ENCODE measurements at regions not wholly inside any gene's neighbourhood (a gene's known extent, or its start where the extent isn't known, plus 50 kb on each side); places are given as distances from the start of the nearest gene placed in this dataset.

DNA sequence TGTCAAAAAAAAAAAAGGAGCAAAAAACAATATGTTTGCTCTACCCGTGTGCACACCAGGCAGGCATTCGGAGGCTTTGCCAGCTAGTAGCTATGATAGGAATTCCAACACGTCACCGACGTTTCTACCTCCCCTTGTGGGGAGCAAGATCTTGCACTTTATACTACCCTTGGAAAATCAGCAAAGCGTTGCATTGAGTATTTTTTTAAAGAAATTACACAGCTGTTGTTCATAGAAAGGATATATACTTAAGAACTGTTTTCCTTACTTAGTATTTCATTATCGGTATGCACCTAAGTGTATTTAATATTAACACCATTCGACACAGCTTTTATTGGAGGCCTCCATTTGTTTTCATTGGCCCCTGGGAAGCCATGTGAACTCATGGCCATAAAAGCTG is 159.9 kb upstream of the MGMT start:
- H3K4me3 Mint-ChIP-seq: no peak overlapping the region
- no peaks in the 10 kb centered on the region for H3K9me3 Mint-ChIP-seq
- no peaks in the 10 kb centered on the region for H3K36me3 Mint-ChIP-seq (ENCODE audit: low read depth)
- no peak overlapping the region for H3K27ac Mint-ChIP-seq
- no peak for ATAC-seq (replicated peaks)
- H3K4me1 Mint-ChIP-seq: no peaks in the 10 kb centered on the region
- peaks cover 7% of the 10 kb centered on the region for H3K27me3 Mint-ChIP-seq

GRCh38 chr10:129308953-129309564 is 158.0 kb upstream of the MGMT start:
- Mint-ChIP-seq H3K27me3 (peaks cover 11% of the 10 kb centered on the region), H3K4me3 (no peak overlapping the region), H3K36me3 (ENCODE audit: low read depth) (no peaks in the 10 kb centered on the region), H3K27ac (no peak overlapping the region), H3K9me3 (peaks cover 4% of the 10 kb centered on the region), H3K4me1 (no peaks in the 10 kb centered on the region)
- no peak for ATAC-seq (replicated peaks)

GRCh38 chr10:129309565-129309964 is 157.5 kb upstream of the MGMT start:
- peaks cover 11% of the 10 kb centered on the region for H3K27me3 Mint-ChIP-seq
- no peaks in the 10 kb centered on the region for H3K36me3 Mint-ChIP-seq (ENCODE audit: low read depth)
- no peak overlapping the region for H3K27ac Mint-ChIP-seq
- no peak for ATAC-seq (replicated peaks)
- H3K4me1 Mint-ChIP-seq: no peaks in the 10 kb centered on the region
- H3K9me3 Mint-ChIP-seq: peaks cover 4% of the 10 kb centered on the region
- H3K4me3 Mint-ChIP-seq: no peak overlapping the region

GRCh38 chr10:129310881-129311280 is 156.2 kb upstream of the MGMT start:
- peaks cover 10% of the 10 kb centered on the region for H3K9me3 Mint-ChIP-seq
- H3K27ac Mint-ChIP-seq: no peak overlapping the region
- H3K36me3 Mint-ChIP-seq (ENCODE audit: low read depth): no peaks in the 10 kb centered on the region
- ATAC-seq (replicated peaks): no peak
- H3K4me1 Mint-ChIP-seq: no peaks in the 10 kb centered on the region
- no peak overlapping the region for H3K4me3 Mint-ChIP-seq
- H3K27me3 Mint-ChIP-seq: peaks cover 11% of the 10 kb centered on the region

GRCh38 chr10:129319934-129320333 is 147.1 kb upstream of the MGMT start:
- H3K9me3 Mint-ChIP-seq: peaks cover 19% of the 10 kb centered on the region
- H3K27ac Mint-ChIP-seq: no peak overlapping the region
- no peaks in the 10 kb centered on the region for H3K4me1 Mint-ChIP-seq
- ATAC-seq (replicated peaks): no peak
- no peaks in the 10 kb centered on the region for H3K27me3 Mint-ChIP-seq
- no peaks in the 10 kb centered on the region for H3K36me3 Mint-ChIP-seq (ENCODE audit: low read depth)
- no peak overlapping the region for H3K4me3 Mint-ChIP-seq

- ATAC-seq (replicated peaks): no peak
- no peak overlapping the region for H3K27ac Mint-ChIP-seq
- no peaks in the 10 kb centered on the region for H3K27me3 Mint-ChIP-seq
- H3K36me3 Mint-ChIP-seq (ENCODE audit: low read depth): no peaks in the 10 kb centered on the region
- peaks cover 16% of the 10 kb centered on the region for H3K9me3 Mint-ChIP-seq
- H3K4me1 Mint-ChIP-seq: no peaks in the 10 kb centered on the region
- no peak overlapping the region for H3K4me3 Mint-ChIP-seq
These were observed 146.7 kb upstream of the MGMT start for GRCh38 chr10:129320340-129320739.

DNA sequence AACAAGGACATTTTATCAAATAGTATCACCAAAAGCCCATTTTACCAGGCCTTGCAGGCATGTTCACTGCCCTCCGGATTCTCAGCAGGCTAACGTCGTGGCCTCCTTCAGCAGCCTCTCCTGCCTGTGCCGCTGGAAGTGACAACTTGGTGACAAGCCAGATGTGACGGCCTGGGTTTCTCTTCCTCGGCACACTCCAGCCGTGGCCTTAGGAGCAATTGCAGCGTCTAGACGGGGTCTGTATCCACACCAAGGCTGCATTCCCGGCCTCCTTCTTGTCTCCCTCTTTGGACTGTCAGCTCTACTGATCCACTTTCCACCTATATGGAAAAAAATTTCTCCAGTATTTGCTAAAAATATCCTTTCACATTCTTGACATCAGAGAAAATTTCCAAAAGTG is 145.3 kb upstream of the MGMT start:
- Mint-ChIP-seq H3K4me1 (no peaks in the 10 kb centered on the region), H3K4me3 (no peak overlapping the region), H3K27ac (no peak overlapping the region), H3K27me3 (no peaks in the 10 kb centered on the region), H3K9me3 (peaks cover 12% of the 10 kb centered on the region), H3K36me3 (ENCODE audit: low read depth) (no peaks in the 10 kb centered on the region)
- ATAC-seq (replicated peaks): no peak

GRCh38 chr10:129322933-129323820 is 143.9 kb upstream of the MGMT start:
- Mint-ChIP-seq H3K4me3 (no peak overlapping the region), H3K9me3 (peaks cover 12% of the 10 kb centered on the region), H3K27ac (no peak overlapping the region), H3K36me3 (ENCODE audit: low read depth) (no peaks in the 10 kb centered on the region), H3K27me3 (no peaks in the 10 kb centered on the region), H3K4me1 (no peaks in the 10 kb centered on the region)
- ATAC-seq (replicated peaks): no peak

DNA sequence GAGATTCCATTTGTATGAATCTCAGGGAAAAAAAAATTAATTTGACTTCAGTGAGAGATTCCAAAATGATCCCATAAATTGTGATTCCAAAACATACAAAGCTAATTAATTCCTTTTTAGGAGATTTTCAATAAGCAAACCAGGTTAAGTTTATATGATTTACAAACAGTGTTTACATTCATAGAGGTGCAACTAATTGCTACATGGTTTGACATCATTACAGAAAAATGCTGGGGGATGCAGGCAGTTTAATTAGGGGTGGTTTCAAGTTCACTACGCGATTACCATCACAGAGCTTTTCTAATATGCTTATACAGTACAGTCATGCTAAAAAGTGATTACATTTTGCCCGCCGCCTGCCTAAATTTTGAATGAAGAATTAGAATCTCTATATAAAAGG is 143.2 kb upstream of the MGMT start:
- H3K27me3 Mint-ChIP-seq: no peaks in the 10 kb centered on the region
- peaks cover 8% of the 10 kb centered on the region for H3K9me3 Mint-ChIP-seq
- H3K4me3 Mint-ChIP-seq: no peak overlapping the region
- H3K27ac Mint-ChIP-seq: no peak overlapping the region
- H3K36me3 Mint-ChIP-seq (ENCODE audit: low read depth): no peaks in the 10 kb centered on the region
- no peaks in the 10 kb centered on the region for H3K4me1 Mint-ChIP-seq
- no peak for ATAC-seq (replicated peaks)

DNA sequence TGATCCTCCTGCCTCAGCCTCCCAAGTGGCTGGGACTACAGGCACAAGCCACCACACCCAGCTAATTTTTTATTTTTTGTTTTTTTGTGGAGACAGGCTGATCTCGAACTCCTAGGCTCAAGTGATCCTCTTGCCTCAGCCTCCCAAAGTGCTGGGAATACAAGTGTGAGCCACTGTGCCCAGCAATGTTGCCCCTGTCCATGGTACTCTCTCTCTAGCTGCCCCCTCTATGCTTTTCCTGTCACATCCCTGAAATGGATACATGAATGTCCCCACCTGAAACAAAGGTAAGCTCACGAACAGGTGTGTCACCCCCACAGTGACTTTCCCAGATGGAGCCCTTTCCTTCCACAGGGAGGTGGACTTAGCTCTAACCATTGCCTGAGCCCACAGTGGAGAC is 141.1 kb upstream of the MGMT start:
- H3K27ac Mint-ChIP-seq: no peak overlapping the region
- no peaks in the 10 kb centered on the region for H3K36me3 Mint-ChIP-seq (ENCODE audit: low read depth)
- H3K4me1 Mint-ChIP-seq: no peaks in the 10 kb centered on the region
- no peak for ATAC-seq (replicated peaks)
- H3K4me3 Mint-ChIP-seq: no peak overlapping the region
- peaks cover under 1% of the 10 kb centered on the region for H3K27me3 Mint-ChIP-seq
- no peaks in the 10 kb centered on the region for H3K9me3 Mint-ChIP-seq

- Mint-ChIP-seq H3K27ac (no peak overlapping the region), H3K4me1 (no peaks in the 10 kb centered on the region), H3K9me3 (no peaks in the 10 kb centered on the region), H3K36me3 (ENCODE audit: low read depth) (no peaks in the 10 kb centered on the region), H3K27me3 (peaks cover 3% of the 10 kb centered on the region), H3K4me3 (no peak overlapping the region)
- ATAC-seq (replicated peaks): no peak
These were observed 138.5 kb upstream of the MGMT start for GRCh38 chr10:129328546-129328945.

DNA sequence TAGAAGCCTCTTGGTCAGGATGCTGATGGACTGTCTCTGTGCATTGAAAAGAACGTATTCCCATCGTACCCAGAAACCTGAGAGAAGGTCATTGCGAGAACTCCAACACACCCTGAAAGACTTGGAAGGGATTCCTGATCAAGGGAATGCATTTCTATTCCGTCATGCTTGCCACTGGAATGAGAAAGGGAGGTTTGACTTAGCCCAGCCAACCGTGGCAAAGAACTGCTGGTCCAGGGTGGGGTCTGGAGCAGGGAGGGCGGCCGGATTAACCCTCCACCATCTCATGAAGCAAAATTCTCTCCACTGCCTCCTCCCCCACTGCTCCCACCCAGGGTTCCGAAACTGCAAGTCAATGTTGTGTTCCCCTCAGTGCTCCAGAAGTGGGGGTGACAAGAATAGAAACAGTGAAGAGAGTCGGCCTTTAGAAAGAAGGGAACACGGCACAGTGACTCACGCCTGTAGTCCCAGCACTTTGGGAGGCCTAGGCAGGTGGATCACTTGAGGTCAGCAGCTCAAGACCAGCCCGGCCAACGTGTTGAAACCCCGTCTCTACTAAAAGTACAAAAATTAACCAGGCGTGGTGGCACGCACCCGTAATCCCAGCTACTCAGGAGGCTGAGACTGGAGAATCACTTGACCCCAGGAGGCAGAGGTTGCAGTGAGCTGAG is 137.5 kb upstream of the MGMT start:
- H3K4me1 Mint-ChIP-seq: no peaks in the 10 kb centered on the region
- no peak for ATAC-seq (replicated peaks)
- peaks cover 6% of the 10 kb centered on the region for H3K27me3 Mint-ChIP-seq
- H3K4me3 Mint-ChIP-seq: no peak overlapping the region
- no peaks in the 10 kb centered on the region for H3K9me3 Mint-ChIP-seq
- H3K36me3 Mint-ChIP-seq (ENCODE audit: low read depth): no peaks in the 10 kb centered on the region
- no peak overlapping the region for H3K27ac Mint-ChIP-seq

GRCh38 chr10:129330211-129330610 is 136.8 kb upstream of the MGMT start:
- no peaks in the 10 kb centered on the region for H3K4me1 Mint-ChIP-seq

DNA sequence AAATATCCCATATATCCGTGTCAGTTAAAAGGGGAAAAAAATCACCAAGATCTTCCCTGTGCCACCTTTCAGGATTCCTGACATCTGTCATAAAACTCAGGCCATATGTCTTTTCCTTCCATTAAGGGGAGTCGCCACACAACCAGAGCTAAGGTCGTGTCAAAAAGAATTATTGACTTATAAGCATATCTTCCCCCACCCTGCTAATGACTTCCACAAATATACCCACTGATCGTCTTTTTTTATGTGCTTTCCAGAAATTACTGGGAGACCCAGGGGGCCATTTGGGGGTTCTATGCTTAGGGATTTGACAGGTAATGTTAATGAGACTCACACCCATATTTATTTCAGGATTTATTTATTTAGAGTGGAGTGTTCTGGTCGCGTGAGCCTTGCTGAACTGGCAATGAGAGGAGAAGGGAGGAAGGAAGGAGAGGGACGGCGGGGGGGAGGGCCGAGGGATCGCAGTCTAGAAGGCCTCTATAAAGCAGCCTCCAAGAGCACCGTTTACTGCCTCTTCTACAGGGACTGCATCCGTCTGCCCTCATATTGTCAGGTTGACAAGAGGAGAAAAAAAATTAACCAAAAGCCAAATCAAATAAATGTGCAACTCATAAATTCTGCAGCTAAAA is 135.7 kb upstream of the MGMT start:
- H3K36me3 Mint-ChIP-seq (ENCODE audit: low read depth): no peaks in the 10 kb centered on the region
- H3K27ac Mint-ChIP-seq: no peak overlapping the region
- H3K4me1 Mint-ChIP-seq: no peaks in the 10 kb centered on the region
- H3K9me3 Mint-ChIP-seq: no peaks in the 10 kb centered on the region
- H3K4me3 Mint-ChIP-seq: no peak overlapping the region
- ATAC-seq (replicated peaks): no peak
- peaks cover 6% of the 10 kb centered on the region for H3K27me3 Mint-ChIP-seq

More at GRCh38 chr10:129330211-129330610, 136.8 kb upstream of the MGMT start:
- Mint-ChIP-seq H3K36me3 (ENCODE audit: low read depth) (no peaks in the 10 kb centered on the region), H3K27me3 (peaks cover 6% of the 10 kb centered on the region), H3K4me3 (no peak overlapping the region), H3K27ac (no peak overlapping the region), H3K9me3 (no peaks in the 10 kb centered on the region)
- ATAC-seq (replicated peaks): no peak
